T-helper 2 cell (primary cell): ENCODE measurements at regions not wholly inside any gene's neighbourhood (a gene's known extent, or its start where the extent isn't known, plus 50 kb on each side); places are given as distances from the start of the nearest gene placed in this dataset.
"Not testable (repeated sequence)": the region's sequence is repeated elsewhere in the genome, so short reads cannot be mapped to it uniquely, and the experiment has no call there.

ENCODE experiments used
- DNase-seq, 5 experiments: peaks; one replicate each; pipeline versions ENCODE4 v3.0.0 to v3.0.0-alpha.2; 2012 to 2022

DNA sequence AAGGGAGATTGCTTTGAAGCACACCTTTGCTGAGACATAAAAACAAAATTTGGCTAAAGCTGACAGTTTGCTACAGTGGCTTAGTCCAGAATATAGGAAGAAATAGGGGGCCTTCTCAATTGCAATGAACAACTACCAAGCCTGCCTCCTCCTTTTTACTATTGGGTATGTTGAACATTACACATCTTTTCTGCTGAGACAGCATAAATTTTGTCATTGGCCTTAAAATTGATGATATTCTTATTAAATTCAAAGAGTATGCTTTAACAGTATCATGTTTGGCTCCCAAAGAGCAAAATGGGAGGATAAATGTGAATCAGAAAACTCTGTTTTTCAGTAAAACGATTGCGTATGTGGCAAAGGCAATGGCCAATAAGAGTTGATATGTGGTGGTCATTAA, 721.9 kb upstream of the IGFBP7 start:
- DNase-seq = no peak

DNA sequence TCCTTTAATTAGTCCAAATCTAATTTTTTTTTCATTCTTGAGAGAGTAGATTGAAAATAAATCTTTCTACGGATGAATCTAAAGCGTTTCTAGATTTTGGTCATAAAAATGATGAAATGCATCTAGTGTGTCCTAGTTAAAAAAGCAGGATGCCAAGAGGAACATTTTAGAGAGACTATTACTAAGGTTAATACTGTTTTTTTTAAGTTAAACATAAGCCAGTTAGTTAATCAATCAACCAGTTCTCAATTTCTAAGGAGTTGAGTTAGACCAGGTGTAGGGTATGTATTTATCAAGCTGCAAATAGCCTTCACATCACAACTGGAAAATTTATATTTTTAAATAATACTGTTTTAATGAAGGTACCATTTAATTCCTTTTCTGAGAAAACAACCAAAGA, 679.5 kb upstream of the IGFBP7 start:
- DNase-seq = no peak

DNA sequence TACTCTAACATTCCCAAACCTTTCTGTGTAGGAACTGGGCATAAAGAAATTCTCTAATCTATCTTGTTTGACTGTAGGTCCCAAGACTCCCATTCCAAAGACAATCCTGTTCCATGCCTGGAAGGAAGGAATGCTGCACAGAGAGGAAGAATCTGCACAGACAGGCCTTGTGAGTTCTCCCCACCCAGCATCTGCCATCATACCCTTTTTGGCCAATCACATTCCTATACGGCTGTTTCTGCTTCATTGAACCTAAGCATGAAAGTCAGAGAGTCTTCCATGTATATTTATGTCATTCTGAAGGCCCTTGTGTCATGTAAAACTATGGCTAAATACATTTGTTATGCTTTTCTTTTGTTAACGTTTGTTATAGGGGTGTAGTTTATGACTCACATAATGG, 667.7 kb upstream of the IGFBP7 start:
- no peak for DNase-seq

DNA sequence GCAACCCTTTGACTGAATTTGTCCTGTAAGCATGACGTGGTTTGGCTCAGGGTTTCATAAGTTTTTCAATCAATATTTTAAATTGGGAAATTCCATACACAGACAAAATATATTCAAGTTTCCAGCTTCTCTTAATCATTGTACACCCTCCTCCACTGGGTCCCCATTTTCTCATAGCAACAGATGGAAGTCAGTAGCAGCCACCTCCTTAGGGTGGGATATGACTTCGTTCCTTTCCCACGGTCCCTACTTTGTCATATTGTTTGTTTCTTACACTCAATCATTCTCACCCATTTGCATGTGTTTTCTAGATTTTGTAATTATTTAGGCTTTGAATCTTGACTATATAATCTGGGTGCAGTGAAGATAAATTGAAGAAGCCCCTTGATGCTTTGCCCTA, 664.5 kb upstream of the IGFBP7 start:
- no peak for DNase-seq

DNA sequence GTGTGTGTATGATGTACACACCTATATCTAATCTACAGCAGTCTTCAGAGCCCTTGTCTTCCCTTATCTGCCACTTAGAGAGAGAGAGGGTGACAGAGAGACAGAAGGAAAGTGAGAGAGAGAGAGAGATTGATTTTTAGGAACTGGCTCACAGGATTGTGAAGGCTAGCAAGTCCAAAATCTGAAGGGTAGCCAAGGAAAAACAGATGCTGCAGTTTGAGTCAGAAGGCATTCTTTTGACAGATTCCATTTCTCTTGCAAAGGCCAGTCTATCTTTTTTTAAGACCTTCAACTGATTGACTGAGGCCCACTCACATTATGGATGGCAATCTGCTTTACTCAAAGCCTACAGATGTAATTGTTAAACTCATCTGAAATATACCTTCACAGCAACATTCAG, 664.0 kb upstream of the IGFBP7 start:
- no peak for DNase-seq

DNA sequence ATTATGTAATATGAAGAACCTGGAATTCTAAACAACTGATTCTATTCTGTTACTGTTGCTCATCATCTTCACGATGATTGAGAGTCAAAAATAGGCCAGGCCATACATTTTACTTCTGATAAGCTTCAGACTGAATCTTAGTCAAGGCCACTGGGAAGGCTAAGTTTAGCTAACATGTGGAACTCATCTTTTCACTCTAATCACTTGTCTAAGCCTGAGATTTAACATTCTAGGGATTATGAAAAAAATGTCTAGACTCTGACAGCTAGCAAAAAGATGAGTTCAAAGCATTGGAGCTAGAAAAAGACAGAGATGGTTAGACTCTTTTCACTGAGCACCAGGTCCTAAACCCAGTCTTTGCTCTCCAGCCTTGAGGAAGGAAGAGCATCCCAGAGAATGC, 656.2 kb upstream of the IGFBP7 start:
- no peak for DNase-seq

DNA sequence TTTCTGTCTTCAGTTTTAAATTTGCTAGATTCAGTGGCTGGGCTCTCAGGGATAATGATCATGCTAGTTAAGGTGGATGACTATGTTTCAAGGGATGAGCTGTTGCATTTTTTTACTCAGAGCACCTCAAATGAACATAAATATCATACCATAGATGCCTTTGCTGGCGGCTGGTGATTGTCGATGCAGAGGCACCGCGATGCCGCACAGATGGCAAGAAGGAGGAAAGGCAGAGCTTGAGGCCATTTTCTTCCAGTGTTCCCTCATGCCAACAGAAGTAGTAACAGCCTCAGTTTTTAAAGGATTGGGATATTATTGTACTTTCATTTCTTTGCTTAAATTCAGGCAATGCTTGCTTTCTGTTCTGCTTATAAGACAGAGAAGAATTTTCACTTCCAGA, 654.7 kb upstream of the IGFBP7 start:
- DNase-seq = no peak

DNA sequence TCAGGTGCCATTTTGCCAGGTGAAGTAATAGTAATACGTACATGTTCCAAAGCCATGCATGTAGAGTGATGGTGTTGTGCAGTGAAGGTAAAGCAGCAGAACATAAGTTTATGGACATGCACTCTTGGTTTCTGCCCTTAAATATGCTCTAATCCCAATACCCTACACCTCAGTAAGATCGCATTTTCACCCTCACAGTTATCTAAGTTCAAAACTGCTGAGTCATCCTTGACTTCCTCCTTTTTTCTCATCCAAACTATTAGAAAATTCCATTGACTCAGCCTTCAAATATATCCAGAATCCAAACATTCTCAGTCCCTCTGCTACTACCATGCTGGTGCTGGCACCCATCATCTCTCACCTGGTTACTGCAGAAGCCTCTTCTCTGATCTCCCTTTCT, 652.9 kb upstream of the IGFBP7 start:
- no peak for DNase-seq

DNA sequence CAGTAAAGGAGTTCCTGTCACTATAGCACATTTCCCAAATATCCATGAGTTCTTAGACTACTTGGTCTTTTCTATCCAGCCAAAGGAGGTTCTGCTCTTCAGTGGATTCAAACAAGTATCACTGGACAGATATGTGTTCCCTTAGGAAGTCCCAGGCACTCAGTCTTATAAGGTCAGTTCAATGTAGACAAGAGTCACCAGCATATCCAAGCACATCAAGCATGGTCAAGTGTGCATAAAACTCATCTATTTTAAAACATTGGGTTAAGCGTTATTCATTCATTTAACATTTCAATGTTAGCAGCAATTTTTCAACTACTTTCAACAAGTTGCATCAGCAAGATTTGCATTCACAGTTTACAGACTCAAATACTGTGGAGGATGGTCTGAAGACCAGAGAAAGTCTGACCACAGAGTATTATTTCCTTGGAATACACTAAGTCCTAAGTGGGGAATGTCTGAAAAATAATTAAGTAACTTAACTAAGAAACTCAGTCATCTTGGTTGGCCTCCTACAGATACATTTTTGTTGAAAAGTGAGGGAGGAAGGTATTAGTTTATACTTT, 630.5 kb upstream of the IGFBP7 start:
- DNase-seq = no peak

DNA sequence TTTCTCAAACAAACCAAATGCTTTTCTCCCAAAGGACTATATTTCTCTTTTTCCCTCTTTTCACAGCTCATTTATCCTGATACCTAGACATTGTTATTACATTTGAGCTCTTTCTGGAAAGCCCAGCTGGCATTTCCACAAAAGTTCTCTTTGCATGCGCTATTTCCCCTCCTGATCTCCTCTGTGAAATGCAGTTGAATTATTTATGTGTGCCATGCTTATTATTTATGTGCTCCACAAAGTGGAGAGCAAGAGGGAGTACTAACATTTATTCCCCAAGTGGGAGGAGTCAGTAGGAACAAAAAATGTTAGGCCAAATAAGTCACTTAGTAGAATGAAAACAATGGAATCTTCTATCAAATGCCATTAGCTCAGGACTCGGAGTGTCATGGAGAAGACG, 626.6 kb upstream of the IGFBP7 start:
- no peak for DNase-seq

DNA sequence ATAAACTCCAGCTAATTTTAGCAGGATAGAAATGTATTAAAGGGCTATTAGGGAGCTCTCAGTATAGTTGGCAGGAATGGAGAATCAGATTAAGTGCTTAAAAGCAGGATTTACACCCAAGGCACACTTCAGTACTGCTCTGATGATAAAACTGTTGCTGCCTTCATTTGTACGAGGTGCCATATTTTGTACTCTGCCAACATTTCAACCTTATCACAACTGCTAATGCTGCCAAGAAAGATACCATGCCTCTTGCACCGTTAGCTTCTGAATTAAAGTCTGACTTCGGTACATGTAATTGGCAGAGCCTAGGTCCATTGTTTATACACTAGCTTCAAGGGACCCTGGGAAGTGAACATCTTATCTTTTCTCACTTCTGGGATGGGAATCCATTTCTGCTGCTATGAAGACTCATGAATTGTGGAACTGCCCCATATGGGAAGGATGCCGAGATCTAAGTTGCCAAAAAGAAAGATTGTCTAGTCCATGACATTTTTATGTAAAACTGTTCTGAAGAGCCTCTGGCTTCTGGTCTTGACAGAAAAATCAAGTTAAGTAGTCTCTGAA, 624.0 kb upstream of the IGFBP7 start:
- DNase-seq = no peak

DNA sequence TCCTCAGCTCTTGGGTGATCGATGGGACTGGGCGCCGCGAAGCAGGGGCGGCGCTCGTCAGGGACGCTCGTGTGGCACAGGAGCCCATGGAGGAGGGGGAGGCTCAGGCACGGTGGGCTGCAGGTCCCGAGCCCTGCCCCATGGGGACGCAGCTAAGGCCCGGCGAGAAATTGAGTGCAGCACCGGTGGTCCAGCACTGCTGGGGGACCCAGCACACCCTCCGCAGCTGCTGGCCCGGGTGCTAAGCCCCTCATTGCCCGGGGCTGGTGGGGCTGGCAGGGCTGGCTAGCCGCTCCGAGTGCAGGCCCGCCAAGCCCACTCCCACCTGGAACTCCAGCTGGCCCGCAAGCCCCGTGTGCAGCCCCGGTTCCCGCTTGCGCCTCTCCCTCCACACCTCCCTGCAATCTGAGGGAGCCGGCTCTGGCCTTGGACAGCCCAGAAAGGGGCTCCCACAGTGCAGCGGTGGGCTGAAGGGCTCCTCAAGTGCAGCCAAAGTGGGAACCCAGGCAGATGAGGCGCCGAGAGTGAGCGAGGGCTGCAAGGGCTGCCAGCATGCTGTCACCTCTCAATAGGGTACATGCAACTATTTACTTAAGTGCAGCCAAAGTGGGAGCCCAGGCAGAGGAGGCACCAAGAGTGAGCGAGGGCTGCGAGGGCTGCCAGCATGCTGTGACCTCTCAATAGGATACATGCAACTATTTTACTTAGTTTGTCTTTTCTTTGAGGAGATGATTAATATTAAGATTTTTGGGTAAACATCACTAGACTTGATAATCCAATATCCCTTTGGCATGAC, 619.8 kb upstream of the IGFBP7 start:
- DNase-seq = not testable (repeated sequence)

DNA sequence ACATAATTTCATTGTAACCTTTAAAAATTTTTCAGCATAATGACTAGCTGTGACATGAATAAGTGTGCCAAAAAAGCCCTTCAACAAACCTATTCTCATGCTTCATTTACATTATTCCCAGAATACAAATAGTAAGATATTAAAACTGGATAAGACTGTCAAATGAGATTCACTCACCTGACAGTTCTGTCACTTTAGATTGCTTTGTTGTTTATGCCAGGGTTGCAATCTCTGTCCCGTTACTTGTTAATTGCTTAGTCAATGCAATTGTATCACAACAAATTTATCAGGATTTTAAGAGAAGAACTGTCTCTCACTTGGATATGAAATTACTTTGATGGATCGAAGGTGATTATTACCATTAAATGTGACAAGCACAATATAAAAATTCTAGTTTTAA, 616.0 kb upstream of the IGFBP7 start:
- no peak for DNase-seq

DNA sequence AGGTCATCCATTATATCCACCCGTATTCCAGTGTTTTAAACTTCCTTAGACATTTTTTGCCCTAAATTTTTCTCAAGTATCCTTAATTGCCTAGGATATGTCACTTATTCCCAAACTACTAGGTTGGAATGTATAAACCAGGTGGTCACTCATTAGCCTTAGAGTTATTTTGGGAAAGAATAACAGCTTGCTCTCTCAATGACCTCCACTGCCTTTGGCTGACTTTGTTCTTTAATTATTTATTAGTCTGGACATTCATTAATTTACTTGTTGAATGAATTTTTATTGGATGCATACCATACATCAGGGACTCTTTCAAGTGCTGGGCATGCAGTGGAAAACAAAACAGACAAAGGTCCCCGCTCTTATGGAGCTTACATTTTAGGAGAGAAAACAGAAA, 609.3 kb upstream of the IGFBP7 start:
- no peak for DNase-seq

DNA sequence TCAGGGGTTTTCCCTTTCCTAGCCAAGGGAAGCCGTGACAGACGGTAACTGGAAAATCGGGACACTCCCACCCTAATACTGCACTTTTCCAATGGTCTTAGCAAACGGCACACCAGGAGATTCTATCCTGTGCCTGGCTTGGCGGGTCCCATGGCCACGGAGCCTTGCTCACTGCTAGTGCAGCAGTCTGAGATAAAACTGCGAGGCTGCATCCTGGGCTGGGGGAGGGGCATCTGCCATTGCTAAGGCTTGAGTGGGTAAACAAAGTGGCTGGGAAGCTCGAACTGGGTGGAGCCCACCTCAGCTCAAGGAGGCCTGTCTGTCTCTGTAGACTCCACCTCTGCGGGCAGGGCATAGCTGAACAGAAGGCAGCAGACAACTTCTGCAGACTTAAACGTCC, 604.1 kb upstream of the IGFBP7 start:
- not testable (repeated sequence) for DNase-seq

DNA sequence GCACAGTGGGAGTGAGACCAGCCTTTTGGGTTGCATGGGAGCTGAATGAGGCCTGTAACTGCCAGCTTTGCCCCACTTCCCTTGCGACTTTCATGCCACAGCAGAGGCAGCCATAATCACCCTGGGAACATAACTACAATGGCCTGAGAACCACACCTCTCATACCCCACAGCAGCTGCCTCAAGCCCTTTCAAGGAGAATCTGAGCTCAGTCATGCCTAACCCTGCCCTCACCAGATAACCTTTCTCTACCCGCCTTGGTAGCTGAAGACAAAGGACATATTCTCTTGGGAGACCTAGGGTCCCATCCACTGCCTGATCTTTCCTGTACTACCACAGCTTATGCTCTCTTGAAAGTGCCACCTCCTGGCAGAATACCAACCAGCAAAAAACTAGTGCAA, 599.9 kb upstream of the IGFBP7 start:
- DNase-seq = no peak

DNA sequence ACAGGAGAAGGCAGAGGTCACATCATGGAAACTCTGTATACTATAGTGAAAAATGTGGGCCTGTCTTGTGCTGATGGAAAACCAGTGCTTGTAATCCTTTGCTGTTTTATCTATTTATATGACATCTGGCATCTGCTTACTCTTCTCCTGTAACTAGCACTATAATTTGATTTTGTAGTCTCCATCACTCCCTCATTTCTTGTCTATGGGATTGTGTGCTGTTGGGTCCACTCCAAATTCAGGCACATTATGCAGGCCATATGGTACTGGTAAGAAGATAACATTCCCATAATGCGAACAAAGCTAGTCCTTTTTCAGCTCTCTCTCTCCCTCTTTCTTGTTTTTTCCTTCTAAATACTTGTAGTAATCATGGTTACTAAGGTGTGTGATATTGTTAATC, 581.2 kb upstream of the IGFBP7 start:
- no peak for DNase-seq

DNA sequence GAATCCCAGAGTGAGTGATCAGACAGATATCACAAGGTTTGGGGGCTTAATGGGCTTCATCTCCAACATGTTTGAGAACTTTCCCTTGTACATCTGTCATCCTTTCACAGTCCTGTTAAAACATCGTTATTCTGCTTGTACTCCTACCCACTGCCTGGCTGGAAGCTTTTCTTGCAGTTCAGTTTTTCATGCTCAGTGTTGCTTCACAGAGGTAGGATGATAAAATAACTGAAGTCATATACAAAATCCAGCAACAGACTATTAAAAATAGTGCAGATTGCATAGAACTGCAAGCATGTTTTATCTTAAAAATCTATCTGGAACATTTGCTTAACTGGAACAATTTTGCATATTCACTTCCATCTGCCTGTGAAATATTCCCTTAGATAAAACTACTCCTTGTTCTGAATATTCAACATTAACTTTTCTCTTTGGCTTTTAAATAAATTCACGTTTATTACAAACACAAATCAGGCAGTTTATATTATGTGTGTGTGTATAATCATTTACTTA, 579.6 kb upstream of the IGFBP7 start:
- no peak for DNase-seq

DNA sequence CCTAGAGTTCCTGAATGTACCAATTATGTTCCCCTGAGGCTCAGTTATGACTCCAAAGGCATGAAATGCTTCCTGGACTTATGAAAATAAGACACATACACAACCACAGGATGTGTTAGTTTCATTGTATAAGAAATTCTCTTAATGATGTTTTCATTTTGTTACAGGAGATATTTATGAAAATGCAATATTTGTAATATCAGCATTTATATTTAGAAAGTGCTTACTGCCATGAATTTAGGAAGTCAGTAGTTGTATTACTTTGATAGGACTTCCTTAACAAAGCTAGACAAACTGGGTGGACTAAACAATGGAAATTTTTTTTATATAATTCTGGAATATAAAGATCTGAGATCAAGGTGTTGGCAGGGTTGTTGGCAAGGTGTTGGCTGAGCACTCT, 572.1 kb upstream of the IGFBP7 start:
- DNase-seq = no peak

DNA sequence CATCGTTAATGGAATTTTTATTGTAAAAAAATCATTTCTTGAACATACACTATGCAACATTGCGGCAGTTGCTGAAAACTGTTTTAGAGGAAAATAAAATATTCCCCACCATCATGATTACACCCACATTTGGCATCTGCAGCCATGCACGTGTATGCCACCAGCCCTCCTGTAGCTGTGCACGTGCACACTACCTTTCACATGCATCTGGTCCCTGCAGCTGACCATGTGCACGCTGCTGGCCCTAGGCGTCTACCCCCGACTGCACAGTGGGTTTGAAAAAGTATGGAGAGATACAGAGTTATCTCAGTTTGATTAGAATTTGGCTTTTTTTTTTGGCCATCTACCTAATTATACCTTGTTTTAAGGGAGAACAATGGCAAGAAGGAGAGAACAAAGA, 569.8 kb upstream of the IGFBP7 start:
- no peak for DNase-seq

DNA sequence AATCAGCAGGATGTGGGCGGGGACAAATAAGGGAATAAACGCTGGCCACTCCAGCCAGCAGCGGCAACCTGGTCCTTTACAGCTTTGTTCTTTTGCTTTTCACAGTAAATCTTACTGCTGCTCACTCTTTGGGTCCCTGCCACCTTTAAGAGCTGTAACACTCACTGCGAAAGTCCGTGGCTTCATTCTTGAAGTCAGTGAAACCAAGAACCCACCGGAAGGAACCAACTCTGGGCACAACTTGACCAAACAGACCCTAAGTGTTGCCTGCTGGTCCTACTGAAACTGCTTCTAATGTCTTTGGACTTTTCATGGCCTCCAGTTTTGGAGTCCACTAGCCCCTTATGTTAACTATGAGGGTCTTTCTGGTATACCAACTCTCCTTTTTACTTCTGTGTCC, 566.2 kb upstream of the IGFBP7 start:
- DNase-seq = no peak

DNA sequence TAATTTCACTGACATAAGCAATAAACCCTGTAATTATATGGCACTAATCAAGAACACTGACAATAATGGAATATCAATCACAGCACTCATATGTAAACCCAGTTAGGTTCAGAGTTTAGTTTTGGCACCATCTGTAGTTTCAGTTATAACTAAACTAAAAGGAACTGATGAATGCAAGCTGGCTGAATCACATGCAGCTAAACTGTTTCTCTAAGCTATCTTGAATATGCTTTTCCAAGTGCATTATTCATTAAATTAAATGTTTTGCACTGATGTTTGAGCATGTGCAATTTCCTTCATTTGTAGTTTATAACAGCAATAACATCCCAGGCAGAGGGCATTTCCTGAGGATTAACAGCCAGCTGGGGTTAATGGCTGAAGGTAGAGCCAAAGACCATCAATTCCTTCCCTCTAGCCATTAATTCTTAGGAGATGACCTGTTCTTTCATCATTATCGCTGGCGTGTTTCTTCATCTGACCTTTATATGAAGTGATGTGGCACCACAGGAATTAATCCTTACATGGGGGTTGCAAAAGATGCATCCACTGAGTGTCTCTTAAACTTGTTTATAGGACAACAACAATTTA, 562.8 kb upstream of the IGFBP7 start:
- DNase-seq = no peak

DNA sequence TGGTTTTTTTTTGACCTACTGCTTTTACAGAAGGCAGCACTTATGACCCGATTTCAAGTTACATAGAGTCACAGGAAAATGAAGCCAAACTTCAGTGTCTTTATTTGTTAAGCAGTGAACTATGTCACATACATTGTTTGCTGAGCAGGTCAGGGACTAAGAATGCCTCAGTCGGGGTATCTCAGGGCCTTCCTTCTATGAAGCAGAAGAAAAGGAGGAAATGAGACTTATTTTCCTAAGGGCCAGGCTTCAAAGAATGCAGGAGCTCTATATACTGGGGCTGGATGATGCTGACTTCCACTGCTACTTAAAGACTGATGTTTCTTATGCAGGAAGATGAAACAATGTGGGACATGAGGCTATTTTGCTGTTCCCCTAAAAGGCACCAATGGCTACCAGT, 558.4 kb upstream of the IGFBP7 start:
- no peak for DNase-seq

DNA sequence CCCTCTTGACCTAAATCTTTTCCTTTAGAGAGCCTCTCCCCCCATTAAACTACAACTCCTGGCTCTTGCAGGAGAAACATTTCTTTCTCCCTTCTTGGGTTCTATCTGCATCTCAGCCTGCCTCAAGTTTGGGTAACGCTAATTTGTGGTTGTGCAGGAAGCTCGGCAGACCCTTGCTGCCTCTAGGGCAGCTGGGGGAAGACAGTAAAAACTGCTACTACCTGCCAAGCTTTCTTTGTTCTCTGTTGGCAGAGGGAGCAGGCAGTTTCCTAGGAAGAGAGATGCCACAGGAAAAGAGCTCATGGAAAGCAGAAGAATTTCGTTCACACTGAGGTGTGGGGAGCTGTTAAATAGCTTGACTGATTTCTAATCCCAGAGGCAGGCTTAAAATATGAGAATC, 555.6 kb upstream of the IGFBP7 start:
- DNase-seq = no peak
